ENCODE measurements at regions not wholly inside any gene's neighbourhood (a gene's known extent, or its start where the extent isn't known, plus 50 kb on each side); places are given as distances from the start of the nearest gene placed in this dataset.

DNA sequence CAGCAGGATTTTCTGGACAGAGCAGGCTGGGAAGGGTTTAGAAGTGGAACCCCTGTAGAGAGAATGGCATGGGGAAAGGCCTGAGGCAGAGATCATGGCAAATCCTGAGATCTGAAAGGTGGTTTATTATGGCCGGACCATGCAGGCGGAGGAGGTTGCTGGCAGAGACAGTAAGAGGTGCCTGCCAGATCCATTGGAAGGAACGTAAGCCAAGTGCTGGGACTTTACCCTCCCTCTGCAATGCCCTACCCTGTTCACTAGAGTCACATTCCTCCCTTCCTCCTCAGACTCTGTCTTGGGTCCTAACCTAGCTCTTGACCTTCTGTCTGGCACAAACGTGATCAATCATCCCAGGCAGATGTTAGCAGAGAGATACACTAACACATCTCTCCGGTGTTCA lies 66.4 kb upstream of the SLC22A23 start:
- H3K9me2 ChIP-seq, result no peaks in the 10 kb centered on the region
- no peaks in the 10 kb centered on the region for H4K20me1 ChIP-seq (ENCODE audit: insufficient read depth)
- no peaks in the 10 kb centered on the region for H3K79me2 ChIP-seq (ENCODE audit: insufficient read depth)
- no peaks in the 10 kb centered on the region for H3K36me3 ChIP-seq (replicated peaks in 1 of 2; ENCODE audit: control insufficient read depth in 1 of 2, insufficient read depth in 2 of 2, low read length in 1 of 2)
- CTCF ChIA-PET, result no interaction called here
- no peak overlapping the region for H2AFZ ChIP-seq (ENCODE audit: low read depth)
- POLR2A ChIA-PET, result no interaction called here
- no peak for DNase-seq
- no peak for TF ChIP-seq FOXJ3 (CRISPR knock-in tag; IDR thresholded peaks at IDR 0.05)
- TF ChIP-seq, protein P1, sequence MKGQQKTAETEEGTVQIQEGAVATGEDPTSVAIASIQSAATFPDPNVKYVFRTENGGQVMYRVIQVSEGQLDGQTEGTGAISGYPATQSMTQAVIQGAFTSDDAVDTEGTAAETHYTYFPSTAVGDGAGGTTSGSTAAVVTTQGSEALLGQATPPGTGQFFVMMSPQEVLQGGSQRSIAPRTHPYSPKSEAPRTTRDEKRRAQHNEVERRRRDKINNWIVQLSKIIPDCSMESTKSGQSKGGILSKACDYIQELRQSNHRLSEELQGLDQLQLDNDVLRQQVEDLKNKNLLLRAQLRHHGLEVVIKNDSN (IDR thresholded peaks at IDR 0.05; ENCODE audit: borderline replicate concordance, low read depth), result no peak
- no peak for TF ChIP-seq TCF12 (IDR thresholded peaks at IDR 0.05)
- TF ChIP-seq, protein P2, sequence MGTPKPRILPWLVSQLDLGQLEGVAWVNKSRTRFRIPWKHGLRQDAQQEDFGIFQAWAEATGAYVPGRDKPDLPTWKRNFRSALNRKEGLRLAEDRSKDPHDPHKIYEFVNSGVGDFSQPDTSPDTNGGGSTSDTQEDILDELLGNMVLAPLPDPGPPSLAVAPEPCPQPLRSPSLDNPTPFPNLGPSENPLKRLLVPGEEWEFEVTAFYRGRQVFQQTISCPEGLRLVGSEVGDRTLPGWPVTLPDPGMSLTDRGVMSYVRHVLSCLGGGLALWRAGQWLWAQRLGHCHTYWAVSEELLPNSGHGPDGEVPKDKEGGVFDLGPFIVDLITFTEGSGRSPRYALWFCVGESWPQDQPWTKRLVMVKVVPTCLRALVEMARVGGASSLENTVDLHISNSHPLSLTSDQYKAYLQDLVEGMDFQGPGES (IDR thresholded peaks at IDR 0.05; ENCODE audit: low read depth, low read length), result no peak
- no peak for TF ChIP-seq SMC3 (IDR thresholded peaks at IDR 0.05; ENCODE audit: low read depth, low read length)
- TF ChIP-seq, protein P3, sequence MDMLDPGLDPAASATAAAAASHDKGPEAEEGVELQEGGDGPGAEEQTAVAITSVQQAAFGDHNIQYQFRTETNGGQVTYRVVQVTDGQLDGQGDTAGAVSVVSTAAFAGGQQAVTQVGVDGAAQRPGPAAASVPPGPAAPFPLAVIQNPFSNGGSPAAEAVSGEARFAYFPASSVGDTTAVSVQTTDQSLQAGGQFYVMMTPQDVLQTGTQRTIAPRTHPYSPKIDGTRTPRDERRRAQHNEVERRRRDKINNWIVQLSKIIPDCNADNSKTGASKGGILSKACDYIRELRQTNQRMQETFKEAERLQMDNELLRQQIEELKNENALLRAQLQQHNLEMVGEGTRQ (IDR thresholded peaks at IDR 0.05; ENCODE audit: borderline replicate concordance, low read depth, low read length), result no peak
- no peaks in the 10 kb centered on the region for H3K9me3 ChIP-seq
- no peak overlapping the region for H3K4me3 ChIP-seq (ENCODE audit: low read depth in 2 of 2, low read length in 1 of 2)
- no peaks in the 10 kb centered on the region for H3F3A ChIP-seq (replicated peaks; ENCODE audit: insufficient read depth)
- H3K4me2 ChIP-seq, result no peak overlapping the region
- no peak overlapping the region; a peak in 1 of 4 replicates for H3K27ac ChIP-seq (ENCODE audit: low read depth in 2 of 2, low read length in 1 of 2)
- H3K9ac ChIP-seq, result no peak overlapping the region
- H3K4me1 ChIP-seq (ENCODE audit: control insufficient read depth in 1 of 2, insufficient read depth in 2 of 2, low read depth in 1 of 2, low read length in 1 of 2), result no peaks in the 10 kb centered on the region; a peak in 1 of 4 replicates
- WGBS (ENCODE audit: low lambda C conversion rate), result 44% methylated on average over 5 of the region's 5 CpGs
- no peaks in the 10 kb centered on the region; the same call in 1 of the 2 replicates for H3K27me3 ChIP-seq (ENCODE audit: insufficient read depth)

DNA sequence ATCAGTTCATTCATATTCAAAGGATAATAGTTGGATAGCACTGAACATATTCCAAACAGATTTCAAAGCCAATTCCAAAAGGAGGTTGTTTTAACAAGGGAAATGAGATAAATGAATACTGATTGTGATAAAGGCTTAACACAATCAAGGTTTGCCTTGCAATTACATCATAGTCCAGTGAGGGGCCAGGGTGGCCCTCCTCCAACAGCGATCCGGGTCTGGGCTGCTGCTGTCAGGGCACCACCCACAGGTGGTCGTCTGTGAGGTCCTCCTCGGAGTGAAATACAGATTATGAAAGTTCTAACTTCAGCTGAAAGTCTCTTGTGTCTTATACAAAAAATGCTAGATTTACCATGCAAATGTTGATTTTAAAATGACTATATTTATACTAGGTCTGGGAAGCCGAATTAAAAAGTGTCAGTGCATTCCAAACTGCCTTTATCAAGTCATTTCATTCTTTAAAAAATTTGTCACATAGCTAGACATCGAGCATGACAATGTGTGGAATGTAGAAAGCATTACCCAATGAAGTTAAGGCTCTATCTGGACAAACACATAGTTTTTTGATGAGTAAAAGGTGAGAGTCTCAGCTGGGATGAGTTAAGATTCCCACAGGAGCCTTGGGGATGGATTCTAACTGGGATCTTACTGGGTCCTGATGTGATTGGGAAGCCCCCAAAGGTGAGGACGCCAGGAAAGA lies 65.9 kb upstream of the SLC22A23 start:
- TF ChIP-seq ELF1 (IDR thresholded peaks at IDR 0.05), result no peak
- no peak for TF ChIP-seq RCOR1 (IDR thresholded peaks at IDR 0.05; ENCODE audit: low read length)
- TF ChIP-seq CHD2 (IDR thresholded peaks at IDR 0.05; ENCODE audit: low read length, partially characterized antibody), result no peak
- TF ChIP-seq, protein P4, sequence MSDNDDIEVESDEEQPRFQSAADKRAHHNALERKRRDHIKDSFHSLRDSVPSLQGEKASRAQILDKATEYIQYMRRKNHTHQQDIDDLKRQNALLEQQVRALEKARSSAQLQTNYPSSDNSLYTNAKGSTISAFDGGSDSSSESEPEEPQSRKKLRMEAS (IDR thresholded peaks at IDR 0.05; ENCODE audit: low read depth), result no peak
- no peak for TF ChIP-seq POLR2AphosphoS5 (IDR thresholded peaks at IDR 0.05; ENCODE audit: low read depth, low read length)
- TF ChIP-seq TEAD4 (IDR thresholded peaks at IDR 0.05; ENCODE audit: borderline replicate concordance, insufficient read depth), result no peak
- TF ChIP-seq NFIC (IDR thresholded peaks at IDR 0.05; ENCODE audit: borderline replicate concordance), result no peak
- no peak for TF ChIP-seq RFX5 (IDR thresholded peaks at IDR 0.05; ENCODE audit: low read length)
- no peak for TF ChIP-seq MXI1 (IDR thresholded peaks at IDR 0.05; ENCODE audit: low read depth, low read length)
- TF ChIP-seq, protein P5, sequence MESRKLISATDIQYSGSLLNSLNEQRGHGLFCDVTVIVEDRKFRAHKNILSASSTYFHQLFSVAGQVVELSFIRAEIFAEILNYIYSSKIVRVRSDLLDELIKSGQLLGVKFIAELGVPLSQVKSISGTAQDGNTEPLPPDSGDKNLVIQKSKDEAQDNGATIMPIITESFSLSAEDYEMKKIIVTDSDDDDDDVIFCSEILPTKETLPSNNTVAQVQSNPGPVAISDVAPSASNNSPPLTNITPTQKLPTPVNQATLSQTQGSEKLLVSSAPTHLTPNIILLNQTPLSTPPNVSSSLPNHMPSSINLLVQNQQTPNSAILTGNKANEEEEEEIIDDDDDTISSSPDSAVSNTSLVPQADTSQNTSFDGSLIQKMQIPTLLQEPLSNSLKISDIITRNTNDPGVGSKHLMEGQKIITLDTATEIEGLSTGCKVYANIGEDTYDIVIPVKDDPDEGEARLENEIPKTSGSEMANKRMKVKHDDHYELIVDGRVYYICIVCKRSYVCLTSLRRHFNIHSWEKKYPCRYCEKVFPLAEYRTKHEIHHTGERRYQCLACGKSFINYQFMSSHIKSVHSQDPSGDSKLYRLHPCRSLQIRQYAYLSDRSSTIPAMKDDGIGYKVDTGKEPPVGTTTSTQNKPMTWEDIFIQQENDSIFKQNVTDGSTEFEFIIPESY (IDR thresholded peaks at IDR 0.05; ENCODE audit: borderline replicate concordance, low read depth), result no peak
- H3K9ac ChIP-seq, result no peak overlapping the region
- no peaks in the 10 kb centered on the region for H3K79me2 ChIP-seq (ENCODE audit: insufficient read depth)
- ChIA-PET POLR2A (no interaction called here), CTCF (no interaction called here)
- H3K27ac ChIP-seq (ENCODE audit: low read depth in 2 of 2, low read length in 1 of 2), result no peak overlapping the region; a peak in 1 of 4 replicates
- no peak overlapping the region for H3K4me2 ChIP-seq
- no peaks in the 10 kb centered on the region for H4K20me1 ChIP-seq (ENCODE audit: insufficient read depth)
- H3K9me2 ChIP-seq, result no peaks in the 10 kb centered on the region
- DNase-seq, result no peak
- H3K36me3 ChIP-seq (replicated peaks in 1 of 2; ENCODE audit: control insufficient read depth in 1 of 2, insufficient read depth in 2 of 2, low read length in 1 of 2), result no peaks in the 10 kb centered on the region
- 30% methylated on average over 7 of the region's 7 CpGs for WGBS (ENCODE audit: low lambda C conversion rate)
- H3K9me3 ChIP-seq, result no peaks in the 10 kb centered on the region
- no peaks in the 10 kb centered on the region for H3F3A ChIP-seq (replicated peaks; ENCODE audit: insufficient read depth)
- no peaks in the 10 kb centered on the region; the same call in 1 of the 2 replicates for H3K27me3 ChIP-seq (ENCODE audit: insufficient read depth)
- no peak overlapping the region for H2AFZ ChIP-seq (ENCODE audit: low read depth)
- H3K4me1 ChIP-seq (ENCODE audit: control insufficient read depth in 1 of 2, insufficient read depth in 2 of 2, low read depth in 1 of 2, low read length in 1 of 2), result no peaks in the 10 kb centered on the region; a peak in 1 of 4 replicates
- H3K4me3 ChIP-seq (ENCODE audit: low read depth in 2 of 2, low read length in 1 of 2), result no peak overlapping the region

All from SK-N-SH (cell line).